H1 (cell line): ENCODE measurements at regions not wholly inside any gene's neighbourhood (a gene's known extent, or its start where the extent isn't known, plus 50 kb on each side); places are given as distances from the start of the nearest gene placed in this dataset.

Source experiments
- CTCF ChIA-PET: fragments of 300-600 bp; sonication (Branson Sonifier 250); formaldehyde crosslinking; loops from one replicate; lab custom pipeline; 2021; ENCODE audit not compliant: partially characterized antibody; lab: Charles Lee
- POLR2A ChIA-PET: fragments of 300-600 bp; sonication (Branson Sonifier 250); formaldehyde crosslinking; loops from one replicate; lab custom pipeline; 2021; ENCODE audit warnings: inconsistent platforms; ENCODE audit not compliant: partially characterized antibody; lab: Charles Lee
- DNase-seq, 2 experiments: peaks; one replicate each; pipeline versions ENCODE4 v3.0.0 to v3.0.0-alpha.2; 2010 to 2022; ENCODE audit warnings: low spot score in 2 of 2, low read depth in 1 of 2, mixed read lengths in 1 of 2
- FAIRE-seq: peaks from 2 replicates; lab custom pipeline; 2011; peaks lifted over from hg19 to GRCh38; lab: Jason Lieb, UNC
- H2AFZ ChIP-seq: 2 replicates; pipeline ENCODE4 v1.8.1; 2012; ENCODE audit warnings: low read length, inconsistent platforms
- H2AK5ac ChIP-seq: 2 replicates; pipeline ENCODE4 v1.6.1; 2013; ENCODE audit warnings: low read depth, low read length
- H2BK120ac ChIP-seq: replicated peaks from 2 replicates; pipeline ENCODE3; 2013; ENCODE audit warnings: low read depth, low read length, inconsistent platforms
- H2BK12ac ChIP-seq: 2 replicates; pipeline ENCODE4 v1.6.1; 2013; ENCODE audit warnings: low read depth, low read length
- H2BK15ac ChIP-seq: 2 replicates; pipeline ENCODE4 v1.6.1; 2013; ENCODE audit warnings: low read length
- H2BK20ac ChIP-seq: 2 replicates; pipeline ENCODE4 v1.6.1; 2013; ENCODE audit warnings: low read length
- H2BK5ac ChIP-seq: 2 replicates; pipeline ENCODE4 v1.6.1; 2013; ENCODE audit warnings: low read depth, low read length
- H3K14ac ChIP-seq: 2 replicates; pipeline ENCODE4 v1.6.1; 2013; ENCODE audit warnings: inconsistent platforms; ENCODE audit not compliant: insufficient read length
- H3K18ac ChIP-seq: 2 replicates; pipeline ENCODE4 v1.6.1; 2013; ENCODE audit warnings: low read length; ENCODE audit errors: extremely low read depth
- H3K23ac ChIP-seq: 2 replicates; pipeline ENCODE4 v1.6.1; 2013; ENCODE audit warnings: inconsistent platforms; ENCODE audit not compliant: insufficient read length
- H3K23me2 ChIP-seq: 2 replicates; pipeline ENCODE4 v1.6.1; 2013; ENCODE audit warnings: low read depth, low read length
- H3K27ac ChIP-seq: 2 replicates; pipeline ENCODE4 v1.6.1; 2011; ENCODE audit warnings: low read depth, low read length, inconsistent platforms
- H3K27me3 ChIP-seq, 4 experiments: replicated peaks in 1 of 4; 1 replicate in 1 of 4; 2 replicates in 3 of 4; pipeline versions ENCODE4 v1.6.1 to v1.8.1; 2011 to 2013; ENCODE audit warnings: low read length in 3 of 4, mild to moderate bottlenecking in 3 of 4, inconsistent platforms in 2 of 4, mixed read lengths in 2 of 4, moderate library complexity in 1 of 4; ENCODE audit not compliant: control insufficient read depth in 3 of 4, insufficient read depth in 3 of 4; ENCODE audit errors: extremely low read depth in 1 of 4
- H3K36me3 ChIP-seq, 4 experiments: 2 replicates each; pipeline versions ENCODE4 v1.6.1 to v1.8.1; 2011 to 2013; ENCODE audit warnings: mild to moderate bottlenecking in 4 of 4, low read length in 3 of 4, moderate library complexity in 2 of 4, control low read depth in 1 of 4, inconsistent platforms in 1 of 4; ENCODE audit not compliant: insufficient read depth in 4 of 4, control insufficient read depth in 2 of 4
- H3K4ac ChIP-seq: replicated peaks from 2 replicates; pipeline ENCODE3; 2013; ENCODE audit warnings: low read length, low read depth, mixed read lengths, inconsistent platforms; ENCODE audit not compliant: insufficient read length
- H3K4me1 ChIP-seq, 4 experiments: replicated peaks in 1 of 4; 1 replicate in 1 of 4; 2 replicates in 3 of 4; pipeline versions ENCODE4 v1.6.1 to v1.8.1; 2011 to 2013; ENCODE audit warnings: low read length in 3 of 4, inconsistent platforms in 2 of 4, mixed read lengths in 1 of 4; ENCODE audit not compliant: insufficient read depth in 4 of 4, control insufficient read depth in 3 of 4
- H3K4me2 ChIP-seq, 2 experiments: 2 replicates each; pipeline versions ENCODE4 v1.6.1 to v1.8.1; 2011 to 2013; ENCODE audit warnings: low read depth in 2 of 2, low read length in 2 of 2, control low read depth in 1 of 2, inconsistent platforms in 1 of 2, mild to moderate bottlenecking in 1 of 2; ENCODE audit not compliant: insufficient read depth in 1 of 2
- H3K4me3 ChIP-seq, 4 experiments: fragments of 200-600, 300-600 bp in 1 of 4; sonication (generic), shearing (Covaris generic), sonication (Bioruptor Twin) in 1 of 4; 2 replicates each; pipeline versions ENCODE4 v1.5.1 to v1.8.1; 2011 to 2016; ENCODE audit warnings: low read length in 4 of 4, low read depth in 3 of 4, control low read depth in 2 of 4, inconsistent platforms in 2 of 4, mild to moderate bottlenecking in 2 of 4, mixed read lengths in 1 of 4, moderate library complexity in 1 of 4; ENCODE audit not compliant: insufficient read depth in 2 of 4; ENCODE audit errors: extremely low read depth in 1 of 4
- H3K56ac ChIP-seq: replicated peaks from 2 replicates; pipeline ENCODE3; 2013; ENCODE audit warnings: low read depth, mild to moderate bottlenecking, mixed read lengths, low read length, inconsistent platforms; ENCODE audit not compliant: insufficient read length
- H3K79me1 ChIP-seq: 2 replicates; pipeline ENCODE4 v1.6.1; 2013; ENCODE audit warnings: low read depth, low read length, control low read depth
- H3K79me2 ChIP-seq, 2 experiments: 2 replicates each; pipeline versions ENCODE4 v1.6.1 to v1.8.1; 2012 to 2013; ENCODE audit warnings: low read length in 2 of 2, mild to moderate bottlenecking in 2 of 2, inconsistent platforms in 1 of 2; ENCODE audit not compliant: insufficient read depth in 2 of 2, control insufficient read depth in 1 of 2
- H3K9ac ChIP-seq, 4 experiments: replicated peaks in 1 of 4; 1 replicate in 1 of 4; 2 replicates in 3 of 4; pipeline versions ENCODE4 v1.6.1 to v1.8.1; 2011 to 2013; ENCODE audit warnings: low read depth in 3 of 4, low read length in 3 of 4, control low read depth in 2 of 4, mild to moderate bottlenecking in 2 of 4, moderate library complexity in 2 of 4, inconsistent platforms in 1 of 4; ENCODE audit errors: extremely low read depth in 1 of 4
- H3K9me3 ChIP-seq, 2 experiments: 2 replicates each; pipeline versions ENCODE4 v1.6.1 to v1.8.1; 2012 to 2013; ENCODE audit warnings: mild to moderate bottlenecking in 2 of 2, moderate library complexity in 2 of 2, control low read depth in 1 of 2, inconsistent platforms in 1 of 2, low read depth in 1 of 2, low read length in 1 of 2, mixed read lengths in 1 of 2; ENCODE audit not compliant: insufficient read depth in 2 of 2
- H4K20me1 ChIP-seq, 2 experiments: replicated peaks in 1 of 2; 2 replicates each; pipeline versions ENCODE3 to v1.8.1; 2011 to 2013; ENCODE audit warnings: inconsistent platforms in 2 of 2, low read length in 2 of 2, mild to moderate bottlenecking in 1 of 2; ENCODE audit not compliant: insufficient read depth in 2 of 2, control insufficient read depth in 1 of 2
- H4K5ac ChIP-seq: 2 replicates; pipeline ENCODE4 v1.6.1; 2013; ENCODE audit warnings: low read length, low read depth, mixed read lengths, inconsistent platforms; ENCODE audit not compliant: insufficient read length
- H4K8ac ChIP-seq: 2 replicates; pipeline ENCODE4 v1.8.0; 2013; ENCODE audit warnings: mild to moderate bottlenecking, moderate library complexity, low read length, inconsistent platforms; ENCODE audit not compliant: insufficient read depth; ENCODE audit errors: extremely low read depth
- H4K91ac ChIP-seq: replicated peaks from 2 replicates; pipeline ENCODE3; 2013; ENCODE audit warnings: low read length, mixed read lengths, inconsistent platforms; ENCODE audit not compliant: insufficient read length
- BCL11A ChIP-seq, 2 experiments: IDR thresholded peaks; one replicate each; pipeline ENCODE4 v1.6.1; 2011; ENCODE audit warnings: low read depth in 2 of 2, low read length in 2 of 2, mild to moderate bottlenecking in 2 of 2
- EGR1 ChIP-seq: IDR thresholded peaks from 2 replicates; pipeline ENCODE4 v1.6.1; 2011; ENCODE audit warnings: low read depth, low read length, borderline replicate concordance
- KDM1A ChIP-seq: fragments of 200-600, 300-600 bp; sonication (generic); IDR thresholded peaks from 2 replicates; pipeline ENCODE4 v1.7.1; 2016; ENCODE audit warnings: mild to moderate bottlenecking, low read length, borderline replicate concordance
- KDM5A ChIP-seq: fragments of 200-600 bp; IDR thresholded peaks from 2 replicates; pipeline ENCODE4 v1.7.1; 2012; ENCODE audit warnings: mild to moderate bottlenecking, low read length, inconsistent platforms, mixed read lengths
- SP2 ChIP-seq: IDR thresholded peaks from 2 replicates; pipeline ENCODE4 v1.6.1; 2012; ENCODE audit warnings: mild to moderate bottlenecking, low read length, inconsistent platforms
- TF ChIP-seq, protein P1 (sequence below): IDR thresholded peaks from 2 replicates; pipeline ENCODE4 v1.6.1; 2012; ENCODE audit warnings: inconsistent platforms

DNA sequence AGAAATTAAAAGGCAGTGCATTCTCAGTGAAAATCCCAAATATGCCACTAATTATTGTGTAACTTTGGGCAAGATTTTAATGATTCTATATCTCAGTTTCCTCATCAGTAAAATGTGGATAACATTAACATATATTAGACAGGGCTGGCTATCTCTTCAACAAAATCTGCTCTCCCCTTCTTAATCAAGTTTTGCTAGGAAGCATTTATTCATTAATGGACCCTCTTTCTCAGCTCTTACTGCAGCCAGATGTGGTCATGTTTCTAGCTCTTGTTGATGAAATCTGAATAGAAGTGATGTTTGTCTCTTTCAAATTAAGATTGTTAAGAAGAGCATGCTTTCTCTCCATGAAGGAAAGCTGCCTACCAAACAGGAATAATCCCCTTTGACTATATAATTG lies 84.4 kb upstream of the PPFIA2 start:
- ChIA-PET CTCF (interaction anchor here (1.2 kb wide), 1 partner anchor 46 kb away, joined by 3 read pairs; no protein-coding TSS in a partner anchor), POLR2A (no interaction called here)
- H2BK20ac ChIP-seq = no peak overlapping the region
- no peak overlapping the region for H3K4ac ChIP-seq
- no peak overlapping the region for H3K23ac ChIP-seq
- FAIRE-seq (no peak), DNase-seq (no peak)
- no peak overlapping the region for H3K4me2 ChIP-seq
- no peak overlapping the region for H2AK5ac ChIP-seq
- no peak overlapping the region for H2BK12ac ChIP-seq
- no peak overlapping the region for H3K56ac ChIP-seq
- H3K18ac ChIP-seq = no peak overlapping the region
- no peak overlapping the region for H2BK120ac ChIP-seq
- H2AFZ ChIP-seq = 0 out of 2 replicates have a peak overlapping the region, but pooled peaks have one; percentile 31
- no peaks in the 10 kb centered on the region for H4K20me1 ChIP-seq
- no peaks in the 10 kb centered on the region for H3K36me3 ChIP-seq
- H3K79me2 ChIP-seq = no peaks in the 10 kb centered on the region
- no peak overlapping the region for H2BK5ac ChIP-seq
- no peak overlapping the region for H3K4me3 ChIP-seq
- H3K23me2 ChIP-seq = no peaks in the 10 kb centered on the region
- H3K27me3 ChIP-seq = no peaks in the 10 kb centered on the region
- H3K14ac ChIP-seq = no peak overlapping the region
- H2BK15ac ChIP-seq = no peak overlapping the region
- H3K9ac ChIP-seq = no peak overlapping the region
- TF ChIP-seq KDM1A (no peak), KDM5A (no peak), BCL11A (IDR thresholded peaks at IDR 0.05; ENCODE audit: low read depth in 2 of 2, low read length in 2 of 2) (no peak), SP2 (no peak), EGR1 (no peak)
- TF ChIP-seq, protein P1, sequence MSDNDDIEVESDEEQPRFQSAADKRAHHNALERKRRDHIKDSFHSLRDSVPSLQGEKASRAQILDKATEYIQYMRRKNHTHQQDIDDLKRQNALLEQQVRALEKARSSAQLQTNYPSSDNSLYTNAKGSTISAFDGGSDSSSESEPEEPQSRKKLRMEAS = no peak
- no peaks in the 10 kb centered on the region for H3K4me1 ChIP-seq
- H4K91ac ChIP-seq = no peak overlapping the region
- no peak overlapping the region for H3K27ac ChIP-seq
- no peaks in the 10 kb centered on the region for H3K79me1 ChIP-seq
- H3K9me3 ChIP-seq = no peaks in the 10 kb centered on the region
- H4K8ac ChIP-seq = no peak overlapping the region
- no peak overlapping the region for H4K5ac ChIP-seq
